Tibial nerve (tissue), 4 donors: ENCODE measurements at regions not wholly inside any gene's neighbourhood (a gene's known extent, or its start where the extent isn't known, plus 50 kb on each side); places are given as distances from the start of the nearest gene placed in this dataset.

ENCODE experiments used
- EP300 ChIP-seq, 2 donors: sonication (generic); formaldehyde crosslinking; IDR thresholded peaks; one replicate each; pipeline ENCODE4 v1.6.1; 2017; ENCODE audit warnings: antibody characterized with exemption in 2 of 2, mild to moderate bottlenecking in 1 of 2
- POLR2A ChIP-seq, 2 donors: fragments of 450-650 bp; IDR thresholded peaks; one replicate each; pipeline ENCODE4 v1.6.1; 2017; ENCODE audit warnings: antibody characterized with exemption in 2 of 2, mild to moderate bottlenecking in 2 of 2, moderate library complexity in 2 of 2
- TF ChIP-seq, protein P1 (sequence below), 5 experiments: fragments of 200-600 bp in 3 of 5; fragments of 450-650 bp in 2 of 5; sonication (generic) in 3 of 5; IDR thresholded peaks; one replicate each; pipeline ENCODE4 v1.5.1; 2016 to 2019; ENCODE audit warnings: antibody characterized with exemption in 5 of 5, mild to moderate bottlenecking in 3 of 5, moderate library complexity in 2 of 5

GRCh38 chr2:187686416-187687024 lies 132.3 kb upstream of the TFPI start:
- TF ChIP-seq POLR2A (IDR thresholded peaks at IDR 0.05): no peak
- no peak for TF ChIP-seq EP300 (IDR thresholded peaks at IDR 0.05)
- TF ChIP-seq, protein P1, sequence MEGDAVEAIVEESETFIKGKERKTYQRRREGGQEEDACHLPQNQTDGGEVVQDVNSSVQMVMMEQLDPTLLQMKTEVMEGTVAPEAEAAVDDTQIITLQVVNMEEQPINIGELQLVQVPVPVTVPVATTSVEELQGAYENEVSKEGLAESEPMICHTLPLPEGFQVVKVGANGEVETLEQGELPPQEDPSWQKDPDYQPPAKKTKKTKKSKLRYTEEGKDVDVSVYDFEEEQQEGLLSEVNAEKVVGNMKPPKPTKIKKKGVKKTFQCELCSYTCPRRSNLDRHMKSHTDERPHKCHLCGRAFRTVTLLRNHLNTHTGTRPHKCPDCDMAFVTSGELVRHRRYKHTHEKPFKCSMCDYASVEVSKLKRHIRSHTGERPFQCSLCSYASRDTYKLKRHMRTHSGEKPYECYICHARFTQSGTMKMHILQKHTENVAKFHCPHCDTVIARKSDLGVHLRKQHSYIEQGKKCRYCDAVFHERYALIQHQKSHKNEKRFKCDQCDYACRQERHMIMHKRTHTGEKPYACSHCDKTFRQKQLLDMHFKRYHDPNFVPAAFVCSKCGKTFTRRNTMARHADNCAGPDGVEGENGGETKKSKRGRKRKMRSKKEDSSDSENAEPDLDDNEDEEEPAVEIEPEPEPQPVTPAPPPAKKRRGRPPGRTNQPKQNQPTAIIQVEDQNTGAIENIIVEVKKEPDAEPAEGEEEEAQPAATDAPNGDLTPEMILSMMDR (IDR thresholded peaks at IDR 0.05): no peak
